H9 (cell line): ENCODE measurements at regions not wholly inside any gene's neighbourhood (a gene's known extent, or its start where the extent isn't known, plus 50 kb on each side); places are given as distances from the start of the nearest gene placed in this dataset.

ENCODE experiments used
- DNase-seq: peaks from one replicate; pipeline ENCODE4 v3.0.0-alpha.2; 2017
- H2AFZ ChIP-seq: one replicate; pipeline ENCODE4 v1.6.1; 2013; ENCODE audit warnings: mild to moderate bottlenecking, low read length, control low read depth, moderate library complexity
- H2AK5ac ChIP-seq: 2 replicates; pipeline ENCODE4 v1.6.1; 2013; ENCODE audit warnings: low read length, control low read depth, mixed read lengths; ENCODE audit not compliant: insufficient read length
- H2BK120ac ChIP-seq: one replicate; pipeline ENCODE4 v1.6.1; 2013; ENCODE audit warnings: low read depth, mild to moderate bottlenecking, low read length, control low read depth, inconsistent platforms; ENCODE audit not compliant: poor library complexity, severe bottlenecking
- H2BK12ac ChIP-seq: 2 replicates; pipeline ENCODE4 v1.6.1; 2013; ENCODE audit warnings: low read length, control low read depth, mixed read lengths, low read depth; ENCODE audit not compliant: insufficient read length
- H2BK15ac ChIP-seq: 2 replicates; pipeline ENCODE4 v1.6.1; 2013; ENCODE audit warnings: low read depth, low read length, control low read depth
- H2BK20ac ChIP-seq: one replicate; pipeline ENCODE4 v1.6.1; 2013; ENCODE audit warnings: low read depth, mild to moderate bottlenecking, low read length, control low read depth, inconsistent platforms; ENCODE audit not compliant: poor library complexity, severe bottlenecking
- H2BK5ac ChIP-seq: 2 replicates; pipeline ENCODE4 v1.6.1; 2013; ENCODE audit warnings: low read length, control low read depth, mixed read lengths; ENCODE audit not compliant: insufficient read length
- H3K14ac ChIP-seq: 2 replicates; pipeline ENCODE4 v1.6.1; 2013; ENCODE audit warnings: low read length, control low read depth; ENCODE audit not compliant: insufficient read depth
- H3K18ac ChIP-seq: 2 replicates; pipeline ENCODE4 v1.6.1; 2013; ENCODE audit warnings: low read depth, mild to moderate bottlenecking, mixed read lengths, low read length, control low read depth; ENCODE audit not compliant: insufficient read length
- H3K23ac ChIP-seq: 2 replicates; pipeline ENCODE4 v1.6.1; 2013; ENCODE audit warnings: low read length, control low read depth, mixed read lengths, low read depth; ENCODE audit not compliant: insufficient read length
- H3K23me2 ChIP-seq: 2 replicates; pipeline ENCODE4 v1.6.1; 2013; ENCODE audit warnings: low read depth, mild to moderate bottlenecking, mixed read lengths, low read length, control low read depth; ENCODE audit not compliant: insufficient read length, poor library complexity, severe bottlenecking
- H3K27ac ChIP-seq: 2 replicates; pipeline ENCODE4 v1.5.1; 2013; ENCODE audit warnings: low read length, control low read depth, mixed read lengths, low read depth; ENCODE audit not compliant: insufficient read length
- H3K27me3 ChIP-seq: 2 replicates; pipeline ENCODE4 v1.6.1; 2013; ENCODE audit warnings: low read length, control low read depth, inconsistent platforms; ENCODE audit not compliant: insufficient read depth
- H3K4ac ChIP-seq: 2 replicates; pipeline ENCODE4 v1.6.1; 2013; ENCODE audit warnings: low read depth, mild to moderate bottlenecking, control low read depth, inconsistent platforms, low read length, moderate library complexity
- H3K4me1 ChIP-seq: 2 replicates; pipeline ENCODE4 v1.6.1; 2013; ENCODE audit warnings: low read length, control low read depth, inconsistent platforms; ENCODE audit not compliant: insufficient read depth
- H3K4me2 ChIP-seq: 2 replicates; pipeline ENCODE4 v1.6.1; 2013; ENCODE audit warnings: low read length, control low read depth, mixed read lengths; ENCODE audit not compliant: insufficient read length, insufficient read depth
- H3K56ac ChIP-seq: 2 replicates; pipeline ENCODE4 v1.6.1; 2013; ENCODE audit warnings: low read depth, mild to moderate bottlenecking, mixed read lengths, low read length, control low read depth; ENCODE audit not compliant: insufficient read length
- H3K79me1 ChIP-seq: 2 replicates; pipeline ENCODE4 v1.6.1; 2013; ENCODE audit warnings: low read depth, mild to moderate bottlenecking, moderate library complexity, low read length, control low read depth, inconsistent platforms; ENCODE audit not compliant: insufficient read depth, poor library complexity, severe bottlenecking
- H3K79me2 ChIP-seq: 2 replicates; pipeline ENCODE4 v1.6.1; 2013; ENCODE audit warnings: low read length, control low read depth, inconsistent platforms; ENCODE audit not compliant: insufficient read depth
- H3K9ac ChIP-seq: 2 replicates; pipeline ENCODE4 v1.6.1; 2013; ENCODE audit warnings: low read length, control low read depth, mixed read lengths; ENCODE audit not compliant: insufficient read length; ENCODE audit errors: extremely low read depth
- H3K9me3 ChIP-seq: one replicate; pipeline ENCODE4 v1.6.1; 2013; ENCODE audit warnings: low read depth, low read length, inconsistent platforms; ENCODE audit not compliant: control insufficient read depth
- H3T11ph ChIP-seq: one replicate; pipeline ENCODE4 v1.6.1; 2013; ENCODE audit warnings: mild to moderate bottlenecking, low read length, control low read depth, inconsistent platforms
- H4K20me1 ChIP-seq: one replicate; pipeline ENCODE4 v1.6.1; 2013; ENCODE audit not compliant: control insufficient read depth, insufficient read length, insufficient read depth
- H4K5ac ChIP-seq: 2 replicates; pipeline ENCODE4 v1.6.1; 2013; ENCODE audit warnings: low read depth, mild to moderate bottlenecking, mixed read lengths, low read length, control low read depth; ENCODE audit not compliant: insufficient read length
- H4K8ac ChIP-seq: replicated peaks from 2 replicates; pipeline ENCODE4 v1.6.1; 2013; ENCODE audit warnings: low read length, control low read depth, mixed read lengths, low read depth; ENCODE audit not compliant: insufficient read length
- H4K91ac ChIP-seq: 2 replicates; pipeline ENCODE4 v1.6.1; 2013; ENCODE audit warnings: low read depth, mild to moderate bottlenecking, moderate library complexity, mixed read lengths, low read length, control low read depth; ENCODE audit not compliant: insufficient read length
- H3K27ac Mint-ChIP-seq, 3 experiments: 2 replicates in 2 of 3; 3 replicates in 1 of 3; pipeline ENCODE4 v1.8.0; 2020 to 2021; ENCODE audit warnings: mixed read lengths in 3 of 3, mild to moderate bottlenecking in 1 of 3, moderate library complexity in 1 of 3
- H3K27me3 Mint-ChIP-seq: 2 replicates; pipeline ENCODE4 v1.8.0; 2021; ENCODE audit warnings: low read depth, mild to moderate bottlenecking, moderate library complexity, mixed read lengths
- H3K36me3 Mint-ChIP-seq, 3 experiments: 2 replicates in 2 of 3; 3 replicates in 1 of 3; pipeline ENCODE4 v1.8.0; 2020 to 2021; ENCODE audit warnings: low read depth in 3 of 3, mixed read lengths in 3 of 3; ENCODE audit not compliant: insufficient read depth in 1 of 3
- H3K4me1 Mint-ChIP-seq, 2 experiments: 2 replicates each; pipeline ENCODE4 v1.8.0; 2020; ENCODE audit warnings: mixed read lengths in 2 of 2
- H3K4me3 Mint-ChIP-seq, 2 experiments: 2 replicates in 1 of 2; 3 replicates in 1 of 2; pipeline ENCODE4 v1.8.0; 2020 to 2021; ENCODE audit warnings: mild to moderate bottlenecking in 2 of 2, mixed read lengths in 2 of 2, moderate library complexity in 1 of 2
- H3K9me3 Mint-ChIP-seq, 2 experiments: 2 replicates in 1 of 2; 3 replicates in 1 of 2; pipeline ENCODE4 v1.8.0; 2020; ENCODE audit warnings: mild to moderate bottlenecking in 2 of 2, mixed read lengths in 2 of 2, moderate library complexity in 1 of 2
- WGBS: extraction: QIAGEN DNeasy Blood & Tissue Kit; methylation state at CpG from one replicate; pipeline ENCODE4 v1.1.7; 2013; ENCODE audit warnings: missing lambda C conversion rate, low lambda C conversion rate, mixed read lengths; ENCODE audit not compliant: insufficient read length; ENCODE audit errors: extremely low coverage; 5-methylcytosine and 5-hydroxymethylcytosine counted together
- TF ChIP-seq, protein P1 (sequence below): fragments of 200-600 bp; sonication (generic); conservative IDR thresholded peaks from 3 replicates; pipeline ENCODE4 v1.8.0; 2021; ENCODE audit warnings: antibody characterized with exemption, mild to moderate bottlenecking

DNA sequence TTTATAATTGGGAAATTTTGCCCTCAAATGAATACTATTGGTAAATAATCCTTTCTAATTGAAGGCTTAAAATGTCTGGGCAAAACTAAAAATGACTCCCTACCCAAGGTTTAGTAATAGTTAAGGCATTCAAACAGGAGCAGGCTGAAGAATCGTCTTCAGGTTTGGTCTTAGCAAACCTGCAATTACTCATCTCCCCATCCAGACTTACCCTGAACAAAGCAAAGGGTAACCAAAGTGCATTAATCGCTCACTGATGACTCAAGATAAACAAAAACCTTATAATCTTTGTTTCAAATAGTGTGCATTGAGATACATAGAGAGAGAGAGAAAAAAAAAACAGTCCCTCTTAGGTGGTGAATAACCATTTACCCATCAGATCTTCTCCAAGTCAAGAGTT is 225.5 kb downstream of the BMP2 start:
- H3K4me1 Mint-ChIP-seq = no peaks in the 10 kb centered on the region

More for the DNA sequence above, 225.5 kb downstream of the BMP2 start:
- Mint-ChIP-seq H3K36me3 (no peaks in the 10 kb centered on the region), H3K4me3 (no peak overlapping the region), H3K27me3 (no peaks in the 10 kb centered on the region), H3K27ac (no peak overlapping the region), H3K9me3 (no peaks in the 10 kb centered on the region)
- H3K79me1 ChIP-seq = no peaks in the 10 kb centered on the region
- no peak overlapping the region for H2BK20ac ChIP-seq
- H2BK120ac ChIP-seq = no peak overlapping the region
- H3K4me1 ChIP-seq = no peaks in the 10 kb centered on the region
- H3K4ac ChIP-seq = no peak overlapping the region
- no peak overlapping the region for H3K4me2 ChIP-seq
- H3K14ac ChIP-seq = no peak overlapping the region
- no peak overlapping the region for H2BK5ac ChIP-seq
- TF ChIP-seq, protein P1, sequence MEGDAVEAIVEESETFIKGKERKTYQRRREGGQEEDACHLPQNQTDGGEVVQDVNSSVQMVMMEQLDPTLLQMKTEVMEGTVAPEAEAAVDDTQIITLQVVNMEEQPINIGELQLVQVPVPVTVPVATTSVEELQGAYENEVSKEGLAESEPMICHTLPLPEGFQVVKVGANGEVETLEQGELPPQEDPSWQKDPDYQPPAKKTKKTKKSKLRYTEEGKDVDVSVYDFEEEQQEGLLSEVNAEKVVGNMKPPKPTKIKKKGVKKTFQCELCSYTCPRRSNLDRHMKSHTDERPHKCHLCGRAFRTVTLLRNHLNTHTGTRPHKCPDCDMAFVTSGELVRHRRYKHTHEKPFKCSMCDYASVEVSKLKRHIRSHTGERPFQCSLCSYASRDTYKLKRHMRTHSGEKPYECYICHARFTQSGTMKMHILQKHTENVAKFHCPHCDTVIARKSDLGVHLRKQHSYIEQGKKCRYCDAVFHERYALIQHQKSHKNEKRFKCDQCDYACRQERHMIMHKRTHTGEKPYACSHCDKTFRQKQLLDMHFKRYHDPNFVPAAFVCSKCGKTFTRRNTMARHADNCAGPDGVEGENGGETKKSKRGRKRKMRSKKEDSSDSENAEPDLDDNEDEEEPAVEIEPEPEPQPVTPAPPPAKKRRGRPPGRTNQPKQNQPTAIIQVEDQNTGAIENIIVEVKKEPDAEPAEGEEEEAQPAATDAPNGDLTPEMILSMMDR = no peak
- H3K9ac ChIP-seq = no peak overlapping the region
- no peak overlapping the region for H3K18ac ChIP-seq
- H2AK5ac ChIP-seq = no peak overlapping the region
- DNase-seq = no peak
- no CpG with 5 or more reads among the region's 2 CpGs for WGBS
- no peak overlapping the region for H3K23ac ChIP-seq
- H2AFZ ChIP-seq = no peak overlapping the region
- no peak overlapping the region for H4K91ac ChIP-seq
- H4K8ac ChIP-seq = no peak overlapping the region
- no peaks in the 10 kb centered on the region for H4K20me1 ChIP-seq
- H3K27ac ChIP-seq = no peak overlapping the region
- H3K79me2 ChIP-seq = no peaks in the 10 kb centered on the region
- no peaks in the 10 kb centered on the region for H3K9me3 ChIP-seq
- H3T11ph ChIP-seq = no peak overlapping the region
- H3K27me3 ChIP-seq = no peaks in the 10 kb centered on the region
- no peak overlapping the region for H2BK15ac ChIP-seq
- no peak overlapping the region for H4K5ac ChIP-seq
- no peak overlapping the region for H2BK12ac ChIP-seq
- H3K56ac ChIP-seq = no peak overlapping the region
- H3K23me2 ChIP-seq = no peaks in the 10 kb centered on the region
